Activated CD4-positive, alpha-beta T cell treated with anti-CD3 and anti-CD28 coated beads for 24 hours (primary cell): ENCODE measurements at regions not wholly inside any gene's neighbourhood (a gene's known extent, or its start where the extent isn't known, plus 50 kb on each side); places are given as distances from the start of the nearest gene placed in this dataset.

Experiments
- DNase-seq, 2 donors: peaks; one replicate each; pipeline ENCODE4 v3.0.0-alpha.2; 2020; ENCODE audit warnings: low read depth in 2 of 2

- no peak for DNase-seq
Measured at GRCh38 chr5:57626703-57627102, 144.1 kb upstream of the ACTBL2 start.

- DNase-seq = no peak
Measured at GRCh38 chr5:57621624-57622023, 139.0 kb upstream of the ACTBL2 start.

DNA sequence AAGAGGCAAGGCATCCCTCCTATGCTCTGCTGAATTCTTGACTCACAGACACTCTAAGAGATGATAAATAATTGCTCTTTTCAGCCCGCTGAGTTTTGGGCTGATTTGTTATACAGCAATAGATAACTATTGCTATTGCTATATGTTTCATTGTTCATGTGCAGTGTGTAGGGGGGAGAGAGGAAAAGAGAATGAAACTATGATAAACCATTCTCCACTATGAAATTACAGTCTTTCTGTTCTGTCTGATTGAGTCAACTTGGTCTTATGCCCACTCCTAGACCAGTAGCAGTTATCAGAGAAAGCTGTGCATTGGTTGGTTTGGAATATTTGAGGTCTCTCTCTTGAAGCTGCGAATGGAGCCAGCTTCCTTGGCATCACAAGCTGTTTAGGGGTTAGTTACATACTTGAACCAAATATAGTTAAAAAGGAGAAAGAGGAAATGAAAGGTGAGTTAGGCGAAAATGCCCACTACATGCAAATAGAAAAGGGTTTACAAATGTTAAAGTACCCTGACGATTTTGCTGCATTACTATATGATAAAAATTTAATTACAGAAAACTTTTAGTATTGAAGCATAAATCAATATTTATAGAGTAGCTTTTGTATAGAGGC, 136.3 kb upstream of the ACTBL2 start:
- DNase-seq = no peak

DNA sequence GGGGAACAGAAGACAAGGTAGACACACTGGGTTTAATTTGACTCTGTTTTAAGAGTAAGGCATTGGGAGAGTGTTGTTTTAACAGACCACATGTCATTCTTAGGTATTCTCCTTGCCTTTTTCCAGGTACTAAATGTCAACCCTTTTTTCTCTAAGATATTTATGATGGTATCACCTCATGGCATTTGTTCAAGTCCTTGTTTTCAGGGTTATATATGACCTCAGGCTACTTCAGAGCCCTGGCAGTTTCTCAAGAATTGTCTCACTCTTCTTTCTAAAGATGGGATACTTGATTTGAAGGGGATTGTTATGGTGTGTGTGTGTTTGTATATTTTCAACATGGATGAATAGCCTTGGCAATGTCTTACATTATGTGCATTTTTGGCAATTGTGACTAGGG, 131.1 kb upstream of the ACTBL2 start:
- no peak for DNase-seq

DNA sequence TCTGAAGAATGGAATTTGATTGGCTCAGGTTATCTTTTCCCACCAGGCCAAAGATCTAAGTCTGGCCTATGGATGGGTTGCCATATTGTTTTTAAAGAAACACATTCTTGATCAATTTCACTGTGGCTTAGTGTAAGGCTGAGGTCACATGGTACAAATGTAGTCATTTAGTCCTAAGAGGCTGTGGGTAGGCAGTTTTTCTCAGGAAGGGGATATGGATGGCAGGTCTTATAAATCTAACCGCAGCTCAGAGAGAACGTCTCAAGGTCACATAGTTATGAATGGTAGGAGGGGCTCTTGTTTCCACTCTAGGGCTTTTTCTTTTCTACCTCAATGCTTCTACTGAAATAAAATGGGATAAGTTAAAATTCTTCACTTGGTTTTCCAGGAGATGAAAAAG, 128.6 kb upstream of the ACTBL2 start:
- DNase-seq = no peak

GRCh38 chr5:57608542-57608941, 125.9 kb upstream of the ACTBL2 start:
- DNase-seq = no peak

DNA sequence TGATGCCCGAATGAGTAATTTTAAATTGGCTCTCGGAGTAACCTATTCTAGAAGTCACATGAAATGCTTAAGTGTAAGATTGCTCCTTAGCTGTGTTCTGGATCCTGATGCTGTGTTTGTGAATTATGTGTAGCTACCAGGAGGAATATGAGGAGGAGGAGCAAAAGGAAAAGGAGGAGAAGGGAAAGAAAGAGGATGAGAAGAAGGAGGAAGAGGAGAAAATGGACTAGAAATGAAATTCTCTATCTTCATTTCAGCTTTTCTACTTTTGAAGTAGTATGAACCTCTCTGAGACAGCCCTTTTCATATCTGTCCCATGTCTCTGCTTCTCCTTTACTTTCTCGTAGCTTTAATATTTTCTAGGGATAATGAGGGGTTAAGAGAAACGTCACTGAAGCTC, 119.4 kb upstream of the ACTBL2 start:
- no peak for DNase-seq

DNA sequence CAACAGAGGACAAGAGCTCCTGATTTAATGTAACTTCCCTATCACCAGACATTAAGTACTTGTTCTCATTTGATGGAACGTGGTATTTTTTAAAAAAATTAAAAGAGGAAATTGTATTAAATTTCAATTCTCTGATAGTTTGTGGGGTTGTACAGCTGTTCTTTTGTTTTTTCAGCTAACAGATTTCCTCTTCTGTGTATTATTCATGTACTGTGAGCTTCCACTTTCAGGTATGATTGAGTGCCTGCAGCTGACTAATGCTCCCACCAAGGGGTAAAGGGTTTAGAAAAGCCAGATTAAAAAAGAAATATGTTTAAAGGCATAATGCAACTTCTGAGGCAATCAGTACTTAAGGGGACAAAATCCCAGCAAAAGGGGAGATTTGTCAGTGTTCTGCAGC, 117.7 kb upstream of the ACTBL2 start:
- no peak for DNase-seq

DNA sequence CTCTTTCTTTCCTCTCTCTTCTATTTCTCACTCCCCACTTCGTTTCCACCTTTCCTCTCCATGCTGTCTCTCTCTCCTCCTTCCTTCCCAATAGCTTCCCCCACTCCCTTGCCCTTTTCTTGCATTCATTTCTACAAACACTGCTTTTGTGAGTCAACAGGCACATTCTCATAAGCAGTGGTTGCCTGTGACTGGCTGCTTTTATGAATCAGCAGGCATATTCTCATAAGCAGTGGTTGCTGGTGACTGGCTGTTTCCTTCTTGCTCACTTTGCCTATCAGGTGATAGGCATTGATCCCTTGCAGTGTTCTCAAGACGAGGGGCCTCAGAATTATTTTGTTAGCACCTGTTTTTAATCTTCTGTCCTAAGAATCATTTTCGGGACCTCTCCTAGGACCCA, 116.1 kb upstream of the ACTBL2 start:
- no peak for DNase-seq

- DNase-seq = no peak
Measured at GRCh38 chr5:57598097-57598496, 115.5 kb upstream of the ACTBL2 start.

DNA sequence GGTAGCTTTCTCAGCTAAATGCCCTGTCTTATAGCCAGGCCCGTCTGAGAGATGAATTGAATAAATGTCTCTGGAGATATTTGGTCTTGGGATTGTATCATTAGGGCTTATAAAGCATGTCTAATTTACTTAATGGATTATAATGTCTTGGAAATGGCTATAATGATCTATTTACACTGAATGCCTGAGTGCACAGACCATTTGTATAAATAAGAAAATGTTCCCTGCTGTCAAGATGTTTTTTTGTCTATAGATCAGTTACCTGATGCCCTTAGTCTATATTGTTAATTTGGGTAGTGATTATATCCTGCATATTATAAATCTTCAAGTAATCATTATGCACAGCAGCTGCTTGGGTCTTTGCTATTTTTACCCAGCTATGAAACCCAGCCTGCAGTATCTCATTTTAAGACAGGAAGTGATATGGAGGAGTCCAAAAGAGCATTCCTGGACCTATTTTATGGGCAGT, 112.9 kb upstream of the ACTBL2 start:
- no peak for DNase-seq

DNA sequence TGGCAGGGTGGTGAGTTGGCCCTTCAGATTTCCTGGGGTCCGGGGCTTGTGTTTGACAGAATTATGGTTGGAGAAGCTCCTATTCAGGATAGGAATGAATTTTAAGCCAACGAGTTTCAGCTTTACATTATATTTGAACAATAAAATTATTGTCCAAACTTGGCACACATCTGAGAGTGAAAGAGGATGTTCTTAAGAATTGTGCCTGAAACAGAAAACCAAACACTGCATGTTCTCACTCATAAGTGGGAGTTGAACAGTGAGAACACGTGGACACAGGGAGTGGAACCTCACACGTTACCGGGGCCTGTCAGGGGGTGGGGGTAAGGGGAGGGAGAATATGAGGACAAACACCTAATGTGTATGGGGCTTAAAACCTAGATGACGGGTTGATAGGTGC, 111.8 kb upstream of the ACTBL2 start:
- no peak for DNase-seq

DNA sequence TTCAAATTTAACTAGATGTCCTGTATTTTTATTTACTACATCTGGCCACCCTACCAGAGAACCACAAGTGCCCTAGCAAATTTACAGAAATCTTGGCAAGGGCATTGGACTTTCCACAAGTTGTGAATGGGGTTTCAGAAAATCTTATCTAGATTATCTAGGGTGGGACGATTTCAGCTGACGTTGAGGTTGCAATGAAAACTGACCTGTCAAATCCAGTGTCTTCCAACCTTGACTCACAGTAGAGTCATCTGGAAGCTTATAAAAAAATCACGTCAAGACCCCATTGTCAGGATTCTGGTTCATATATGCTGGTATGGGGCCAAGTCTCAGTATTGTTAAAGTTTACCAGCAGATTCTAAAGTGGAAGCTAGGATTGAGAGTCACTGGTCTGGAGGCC, 109.6 kb upstream of the ACTBL2 start:
- no peak for DNase-seq

GRCh38 chr5:57586649-57587048, 104.0 kb upstream of the ACTBL2 start:
- DNase-seq = no peak

DNA sequence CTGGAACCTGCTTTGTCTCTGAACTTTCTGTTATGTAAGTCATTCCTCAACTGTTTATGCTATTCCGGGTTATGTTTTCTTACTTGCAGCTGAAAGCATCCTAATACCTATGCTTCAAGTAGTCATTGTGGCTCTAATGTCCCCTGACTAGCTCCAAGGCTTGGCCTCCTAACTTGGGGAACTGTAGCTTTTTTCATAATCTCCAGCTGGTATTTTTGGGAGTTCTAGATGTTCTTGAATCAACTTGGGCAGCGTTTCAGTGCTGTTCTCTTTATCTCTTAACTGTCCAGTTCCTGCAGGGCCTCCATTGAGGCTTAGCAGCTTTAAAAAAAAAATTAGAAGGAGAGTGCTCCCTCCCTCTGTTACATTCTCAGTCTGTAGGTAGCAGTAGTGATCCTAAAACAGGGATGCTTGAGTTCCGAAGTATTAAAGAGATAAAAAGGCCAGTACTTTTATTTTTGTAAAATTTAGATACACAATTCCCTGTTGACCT, 100.0 kb upstream of the ACTBL2 start:
- DNase-seq = no peak

DNA sequence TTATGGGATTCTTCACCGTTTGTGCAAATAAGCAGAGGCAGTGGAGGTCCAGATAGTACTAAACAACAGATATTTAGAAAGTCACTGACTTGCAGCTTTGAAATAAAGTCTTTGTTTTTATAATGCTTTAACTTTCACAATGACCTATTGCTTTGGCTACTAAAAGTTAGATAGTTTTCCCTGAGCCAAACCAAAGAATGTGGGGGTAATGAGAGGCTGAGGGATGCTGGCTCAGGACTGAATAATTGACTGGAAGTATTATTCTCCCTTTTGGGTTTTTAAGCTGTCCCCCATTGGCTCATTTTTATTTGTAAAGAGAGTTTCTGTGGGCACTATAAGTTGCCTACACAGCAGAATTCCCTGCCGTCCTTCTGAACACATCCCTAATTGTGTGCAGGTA, 99.2 kb upstream of the ACTBL2 start:
- no peak for DNase-seq

- no peak for DNase-seq
Measured at GRCh38 chr5:57581222-57581621, 98.6 kb upstream of the ACTBL2 start.

GRCh38 chr5:57577432-57578175, 95.0 kb upstream of the ACTBL2 start:
- DNase-seq = no peak

DNA sequence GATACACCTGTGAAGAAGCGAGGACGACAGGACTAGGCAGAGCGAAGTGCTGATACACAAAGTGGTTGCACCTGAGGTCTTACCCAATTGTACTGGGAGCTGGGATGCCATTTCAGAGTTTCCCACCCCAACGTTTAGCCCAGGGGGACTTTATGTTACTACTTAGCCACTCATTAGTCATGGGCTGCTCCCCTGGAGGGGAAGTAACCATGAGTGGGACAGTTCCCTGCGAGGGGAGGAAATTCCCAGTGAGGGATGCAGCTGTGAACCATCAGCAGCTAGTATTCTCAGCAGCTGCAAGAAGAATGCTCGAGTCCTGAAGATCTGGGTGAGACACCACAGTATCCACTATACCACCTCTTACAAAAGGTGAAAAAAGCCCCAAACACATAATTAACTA, 93.7 kb upstream of the ACTBL2 start:
- no peak for DNase-seq

DNA sequence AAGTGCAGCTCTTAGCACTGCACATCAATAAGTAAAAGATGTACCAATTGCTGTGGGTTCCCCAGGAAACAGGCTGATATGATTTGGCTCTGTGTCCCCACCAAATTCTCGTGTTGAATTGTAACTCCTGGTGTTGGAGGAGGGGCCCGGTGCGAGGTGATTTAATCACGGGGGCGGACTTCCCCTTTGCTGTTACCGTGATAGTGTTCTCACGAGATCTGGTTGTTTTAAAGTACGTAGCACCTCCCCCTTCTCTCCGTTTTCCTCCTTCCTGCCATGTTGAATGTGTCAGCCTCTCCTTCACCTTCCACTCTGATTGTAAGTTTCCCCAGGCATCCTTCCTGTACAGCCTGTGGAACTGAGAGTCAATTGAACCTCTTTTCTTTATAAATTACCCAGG, 93.2 kb upstream of the ACTBL2 start:
- DNase-seq = no peak

DNA sequence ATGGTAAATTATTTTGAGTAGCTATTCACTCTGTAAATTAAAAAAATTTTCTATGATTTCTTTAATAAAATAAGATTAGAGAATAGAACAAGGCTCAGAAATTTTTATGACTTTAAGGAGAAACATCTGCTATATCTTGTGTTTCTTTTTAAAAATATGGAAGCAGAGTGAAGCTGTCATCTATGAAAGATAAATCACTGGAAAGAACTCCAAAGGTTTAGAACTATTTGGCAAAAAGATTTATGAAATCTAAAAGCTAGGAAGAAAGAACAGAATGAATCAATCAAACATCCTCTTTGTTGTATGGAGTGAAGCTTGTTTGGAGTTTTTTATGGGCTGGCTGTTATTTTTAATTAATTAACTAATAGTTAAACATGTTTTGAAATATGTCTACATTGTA, 89.8 kb upstream of the ACTBL2 start:
- DNase-seq = no peak

GRCh38 chr5:57569601-57570000, 87.0 kb upstream of the ACTBL2 start:
- no peak for DNase-seq

DNA sequence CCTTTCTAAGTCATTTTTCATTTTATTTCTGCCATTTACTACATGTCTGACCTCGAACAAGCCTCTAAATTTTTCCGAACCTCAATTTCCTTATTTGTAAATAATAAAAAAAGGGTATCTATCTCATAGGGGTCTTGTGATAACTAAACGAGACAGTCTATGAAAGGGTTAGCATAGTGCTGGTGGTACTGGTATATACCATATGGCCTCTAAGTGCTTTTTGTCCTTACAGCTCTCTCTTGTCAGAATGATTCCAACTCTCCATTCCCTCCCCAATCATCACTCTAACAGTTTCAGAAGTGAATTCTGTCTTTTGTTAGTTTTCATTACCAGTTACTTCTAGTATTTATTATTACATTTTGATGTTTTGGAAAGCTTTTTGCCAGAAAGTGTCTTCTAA, 85.5 kb upstream of the ACTBL2 start:
- DNase-seq = no peak

DNA sequence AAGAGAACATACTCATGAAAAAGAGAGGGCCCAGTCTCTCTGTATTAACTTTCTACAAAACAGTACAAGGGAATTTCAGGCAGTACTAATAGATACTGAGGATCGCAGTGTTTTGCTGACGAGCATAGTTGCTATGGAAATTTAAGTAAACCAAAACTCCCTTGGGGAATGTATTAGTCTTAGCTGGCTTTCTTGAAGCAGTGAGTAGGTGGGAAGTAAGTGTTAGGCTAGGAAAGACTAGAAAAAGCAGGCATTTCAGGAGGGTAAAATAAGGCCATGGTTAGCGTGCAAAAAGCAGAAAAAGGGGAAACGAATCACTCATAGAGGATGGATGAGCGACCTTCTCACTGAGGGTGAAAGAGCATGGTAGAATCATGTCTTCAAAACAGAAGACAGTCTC, 84.3 kb upstream of the ACTBL2 start:
- DNase-seq = no peak
